ENCODE measurements at regions not wholly inside any gene's neighbourhood (a gene's known extent, or its start where the extent isn't known, plus 50 kb on each side); places are given as distances from the start of the nearest gene placed in this dataset.

DNA sequence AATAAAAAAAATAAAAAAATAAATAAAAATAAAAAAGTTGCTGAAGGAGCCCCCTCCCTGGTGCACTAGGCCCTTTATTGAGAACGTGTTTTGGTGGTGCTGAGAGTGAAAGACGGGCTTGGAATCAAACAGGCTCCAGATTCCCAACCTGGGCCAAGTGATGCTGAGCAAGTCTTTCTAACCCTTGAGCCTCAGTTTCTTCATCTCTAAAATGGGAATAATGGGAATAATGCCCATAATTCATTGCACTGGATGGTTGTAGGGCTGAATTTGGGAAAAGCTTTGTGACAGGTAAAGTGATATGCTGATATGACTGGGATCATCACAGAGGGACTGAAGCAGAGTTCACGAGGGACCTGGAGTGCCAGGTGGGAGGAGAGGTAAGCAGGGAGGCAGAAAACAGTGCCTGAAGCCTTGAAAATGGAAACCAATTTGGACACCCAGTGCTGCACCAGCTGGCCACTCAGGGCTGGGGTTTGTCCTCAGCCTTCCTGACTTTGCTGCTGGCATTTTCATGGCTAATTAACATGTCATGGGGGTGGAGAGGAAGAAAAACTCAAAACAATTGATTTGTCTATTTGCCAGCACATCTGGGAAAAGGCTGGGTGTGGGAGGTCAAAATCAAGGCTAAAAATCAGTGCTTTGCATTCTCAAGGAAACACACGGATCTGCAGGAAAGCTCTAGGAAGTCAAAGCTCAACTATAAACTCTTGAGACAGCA lies 241.3 kb downstream of the LOXHD1 start:
- intact Hi-C loops (cut with micrococcal nuclease) (no loop called here), dilution Hi-C loops (cut with MboI; ENCODE audit: extremely low pct_ligation_motif_present, low sequenced_read_pairs) (no loop called here)
- Histone ChIP-seq H2AFZ (ENCODE audit: low read depth, low read length) (no peak overlapping the region), H3K4me3 (replicated peaks in 1 of 3; ENCODE audit: insufficient read depth in 1 of 3, low read depth in 1 of 3, low read length in 3 of 3) (no peak overlapping the region), H3K36me3 (ENCODE audit: control insufficient read depth in 2 of 2, extremely low read depth in 1 of 2, insufficient read depth in 2 of 2, low read length in 2 of 2) (no peaks in the 10 kb centered on the region), H3K4me2 (ENCODE audit: insufficient read depth, low read length) (no peak overlapping the region), H4K20me1 (replicated peaks; ENCODE audit: control insufficient read depth, extremely low read depth, insufficient read depth, low read length) (no peaks in the 10 kb centered on the region), H3K4me1 (ENCODE audit: control insufficient read depth, extremely low read depth, insufficient read depth, low read length) (no peaks in the 10 kb centered on the region), H3K27ac (ENCODE audit: insufficient read depth, low read depth, low read length) (no peak overlapping the region), H3K9me3 (replicated peaks; ENCODE audit: control insufficient read depth, insufficient read depth, low read length) (no peaks in the 10 kb centered on the region), H3K9ac (replicated peaks; ENCODE audit: extremely low read depth, insufficient read depth, low read length) (no peak overlapping the region), H3K27me3 (ENCODE audit: control insufficient read depth in 2 of 2, insufficient read depth in 2 of 2, low read length in 2 of 2) (no peaks in the 10 kb centered on the region), H3K79me2 (ENCODE audit: control insufficient read depth, insufficient read depth, low read length) (no peaks in the 10 kb centered on the region), H3K9me1 (replicated peaks; ENCODE audit: control insufficient read depth, extremely low read depth, insufficient read depth, low read length) (no peaks in the 10 kb centered on the region)
- DNase-seq (ENCODE audit: low read depth, low spot score) (no peak), FAIRE-seq (no peak)
- TF ChIP-seq JUN (IDR thresholded peaks at IDR 0.05; ENCODE audit: borderline replicate concordance, insufficient read depth, insufficient read length, low read depth) (no peak), MYC (IDR thresholded peaks at IDR 0.05; ENCODE audit: low read depth, low read length) (no peak), FOS (IDR thresholded peaks at IDR 0.05; ENCODE audit: borderline replicate concordance, insufficient read depth, low read length) (no peak), POLR2AphosphoS5 (IDR thresholded peaks at IDR 0.05; ENCODE audit: insufficient read depth, low read depth, low read length) (no peak), GATA2 (IDR thresholded peaks at IDR 0.05; ENCODE audit: insufficient read depth, insufficient read length, low read depth, low read length) (no peak), EZH2 (IDR thresholded peaks at IDR 0.05; ENCODE audit: borderline replicate concordance, low read depth, low read length, severe bottlenecking) (no peak), POLR2A (IDR thresholded peaks at IDR 0.05; ENCODE audit: low read depth, low read length) (no peak)
- TF ChIP-seq, protein P1, sequence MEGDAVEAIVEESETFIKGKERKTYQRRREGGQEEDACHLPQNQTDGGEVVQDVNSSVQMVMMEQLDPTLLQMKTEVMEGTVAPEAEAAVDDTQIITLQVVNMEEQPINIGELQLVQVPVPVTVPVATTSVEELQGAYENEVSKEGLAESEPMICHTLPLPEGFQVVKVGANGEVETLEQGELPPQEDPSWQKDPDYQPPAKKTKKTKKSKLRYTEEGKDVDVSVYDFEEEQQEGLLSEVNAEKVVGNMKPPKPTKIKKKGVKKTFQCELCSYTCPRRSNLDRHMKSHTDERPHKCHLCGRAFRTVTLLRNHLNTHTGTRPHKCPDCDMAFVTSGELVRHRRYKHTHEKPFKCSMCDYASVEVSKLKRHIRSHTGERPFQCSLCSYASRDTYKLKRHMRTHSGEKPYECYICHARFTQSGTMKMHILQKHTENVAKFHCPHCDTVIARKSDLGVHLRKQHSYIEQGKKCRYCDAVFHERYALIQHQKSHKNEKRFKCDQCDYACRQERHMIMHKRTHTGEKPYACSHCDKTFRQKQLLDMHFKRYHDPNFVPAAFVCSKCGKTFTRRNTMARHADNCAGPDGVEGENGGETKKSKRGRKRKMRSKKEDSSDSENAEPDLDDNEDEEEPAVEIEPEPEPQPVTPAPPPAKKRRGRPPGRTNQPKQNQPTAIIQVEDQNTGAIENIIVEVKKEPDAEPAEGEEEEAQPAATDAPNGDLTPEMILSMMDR (IDR thresholded peaks at IDR 0.05; ENCODE audit: extremely low read depth in 1 of 2, insufficient read depth in 1 of 2, low read depth in 1 of 2, low read length in 2 of 2): no peak
- TF ChIP-seq, protein P2, sequence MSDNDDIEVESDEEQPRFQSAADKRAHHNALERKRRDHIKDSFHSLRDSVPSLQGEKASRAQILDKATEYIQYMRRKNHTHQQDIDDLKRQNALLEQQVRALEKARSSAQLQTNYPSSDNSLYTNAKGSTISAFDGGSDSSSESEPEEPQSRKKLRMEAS (IDR thresholded peaks at IDR 0.05; ENCODE audit: insufficient read depth, insufficient read length): no peak
- POLR2A ChIA-PET: no interaction called here
- no TSS peak for BruUV-seq (replicated peaks)
- CTCF ChIA-PET: no interaction called here
